BJ (cell line): ENCODE measurements at regions not wholly inside any gene's neighbourhood (a gene's known extent, or its start where the extent isn't known, plus 50 kb on each side); places are given as distances from the start of the nearest gene placed in this dataset.

Experiments
- CTCF ChIA-PET: fragments of 350-600 bp; formaldehyde crosslinking; extraction: SDS; loops from one replicate; lab custom pipeline; 2021; ENCODE audit warnings: antibody characterized with exemption, inconsistent platforms; lab: Yijun Ruan, JAX
- POLR2A ChIA-PET: fragments of 300-600 bp; sonication (Branson Sonifier 250); formaldehyde crosslinking; extraction: SDS; loops from one replicate; lab custom pipeline; 2021; ENCODE audit warnings: antibody characterized with exemption; lab: Charles Lee
- DNase-seq: peaks from one replicate; pipeline ENCODE4 v3.0.0-alpha.2; 2011; ENCODE audit warnings: low read depth
- H3K27me3 ChIP-seq: 2 replicates; pipeline ENCODE4 v1.6.0; 2011; ENCODE audit warnings: low read length; ENCODE audit not compliant: control insufficient read depth, insufficient read depth
- H3K36me3 ChIP-seq: 2 replicates; pipeline ENCODE4 v1.5.1; 2011; ENCODE audit warnings: low read length; ENCODE audit not compliant: control insufficient read depth, insufficient read depth
- H3K4me3 ChIP-seq: 2 replicates; pipeline ENCODE4 v1.5.1; 2011; ENCODE audit warnings: low read depth, mild to moderate bottlenecking, control low read depth, low read length
- CTCF ChIP-seq: IDR thresholded peaks from 2 replicates; pipeline ENCODE4 v1.5.1; 2011; ENCODE audit warnings: low read depth, mild to moderate bottlenecking, control low read depth, inconsistent platforms, low read length, moderate library complexity; ENCODE audit not compliant: insufficient read depth

GRCh38 chrX:16445166-16445752 lies 204.7 kb upstream of the S100G start:
- CTCF ChIA-PET, result interaction anchor here (0.7 to 2.0 kb wide), 16 partner anchors 9 to 708 kb away, joined by 3 to 16 read pairs (median 4); partner anchors contain the start of gene S100G
- DNase-seq, result no peak
- POLR2A ChIA-PET, result no interaction called here

DNA sequence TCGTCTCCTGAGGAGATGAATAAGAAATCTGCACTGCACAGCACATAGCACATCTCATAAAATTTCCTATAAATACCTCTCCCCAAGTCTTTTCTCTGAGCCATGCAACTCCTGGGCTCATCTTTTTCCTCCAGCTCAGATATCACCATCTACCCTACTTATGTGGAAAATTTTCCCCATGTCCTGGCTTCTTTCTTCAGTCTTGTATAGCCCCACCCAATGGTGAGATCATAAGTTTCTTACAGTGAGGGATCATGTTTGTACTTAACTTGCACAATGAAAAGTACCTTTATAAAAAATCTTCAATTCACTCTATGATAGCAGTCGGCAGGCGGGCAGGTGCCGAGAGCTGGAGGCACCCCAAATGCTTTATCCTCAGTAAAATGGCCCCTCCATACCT lies 198.6 kb upstream of the S100G start:
- no peak for TF ChIP-seq CTCF
- ChIA-PET POLR2A (interaction anchor here (0.6 kb wide), 1 partner anchor 777 kb away, joined by 3 read pairs; no protein-coding TSS in a partner anchor), CTCF (no interaction called here)
- H3K4me3 ChIP-seq, result no peak overlapping the region
- H3K27me3 ChIP-seq, result no peaks in the 10 kb centered on the region
- no peak for DNase-seq
- no peaks in the 10 kb centered on the region for H3K36me3 ChIP-seq

More at GRCh38 chrX:16445166-16445752, 204.7 kb upstream of the S100G start:
- TF ChIP-seq CTCF, result peak; percentile 64
- Histone ChIP-seq H3K4me3 (no peak overlapping the region), H3K27me3 (no peaks in the 10 kb centered on the region), H3K36me3 (no peaks in the 10 kb centered on the region)

DNA sequence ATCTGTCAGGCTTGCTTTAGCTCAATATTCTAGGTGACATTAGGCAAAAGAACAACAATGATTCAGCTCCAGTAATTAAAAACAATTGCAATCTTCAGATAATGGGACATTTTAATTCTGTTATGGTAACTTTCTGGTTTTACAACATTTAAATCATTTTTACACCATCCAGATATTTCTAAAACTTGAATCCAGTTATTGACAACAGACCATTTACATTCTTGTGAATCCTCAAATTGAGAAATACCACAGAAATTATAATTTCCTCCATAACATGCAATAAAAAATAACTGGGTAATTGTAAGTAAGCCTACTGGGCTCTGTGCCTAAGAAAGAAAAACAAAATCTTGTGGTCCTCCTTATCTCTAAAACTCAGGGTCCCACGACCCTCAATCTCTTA lies 195.0 kb upstream of the S100G start:
- Histone ChIP-seq H3K36me3 (no peaks in the 10 kb centered on the region), H3K4me3 (no peak overlapping the region), H3K27me3 (no peaks in the 10 kb centered on the region)
- ChIA-PET CTCF (interaction anchor here (1.0 kb wide), 1 partner anchor 10 kb away, joined by 3 read pairs; no protein-coding TSS in a partner anchor), POLR2A (no interaction called here)
- no peak for DNase-seq
- no peak for TF ChIP-seq CTCF

DNA sequence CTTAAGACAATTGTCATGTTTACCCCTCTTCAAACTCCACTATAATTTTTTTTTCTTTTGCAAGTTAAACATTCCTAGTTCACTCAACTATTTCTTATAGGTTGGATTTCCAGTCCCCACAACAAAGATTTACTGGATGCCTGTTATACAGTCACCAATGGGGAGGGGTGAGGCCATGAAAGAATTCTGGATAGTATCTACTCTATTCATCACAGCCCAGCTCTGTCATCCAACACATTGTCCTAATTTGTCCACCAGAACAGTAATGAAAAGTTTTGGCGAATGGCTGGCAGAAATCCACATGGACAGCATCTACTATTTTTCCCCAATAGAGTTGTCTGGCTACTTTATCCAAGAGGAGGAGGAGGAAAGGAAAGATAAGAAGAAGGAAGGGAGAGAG lies 192.7 kb upstream of the S100G start:
- Histone ChIP-seq H3K36me3 (no peaks in the 10 kb centered on the region), H3K4me3 (no peak overlapping the region), H3K27me3 (no peaks in the 10 kb centered on the region)
- POLR2A ChIA-PET, result no interaction called here
- TF ChIP-seq CTCF, result no peak
- no peak for DNase-seq
- CTCF ChIA-PET, result no interaction called here

GRCh38 chrX:16458208-16458607 lies 191.8 kb upstream of the S100G start:
- no peak for TF ChIP-seq CTCF
- no peaks in the 10 kb centered on the region for H3K36me3 ChIP-seq
- H3K27me3 ChIP-seq, result no peaks in the 10 kb centered on the region
- POLR2A ChIA-PET, result no interaction called here
- H3K4me3 ChIP-seq, result no peak overlapping the region
- no peak for DNase-seq
- CTCF ChIA-PET, result no interaction called here
